Stimulated activated CD4-positive, alpha-beta T cell treated with anti-CD3 and anti-CD28 coated beads, Interleukin-12 subunit alpha, Interleukin-12 subunit beta, amount 100 ng/mL, for 4 hours (primary cell): ENCODE measurements at regions not wholly inside any gene's neighbourhood (a gene's known extent, or its start where the extent isn't known, plus 50 kb on each side); places are given as distances from the start of the nearest gene placed in this dataset.
"Not testable (repeated sequence)": the region's sequence is repeated elsewhere in the genome, so short reads cannot be mapped to it uniquely, and the experiment has no call there.

Experiments used
- DNase-seq: peaks from one replicate; pipeline ENCODE4 v3.0.0-alpha.2; 2020

GRCh38 chr14:65153101-65153500 lies 50.8 kb upstream of the MAX start:
- no peak for DNase-seq

GRCh38 chr14:65156568-65157366 lies 54.5 kb upstream of the MAX start:
- DNase-seq = no peak

- no peak for DNase-seq
These were observed 57.2 kb upstream of the MAX start for GRCh38 chr14:65159281-65160062.

- DNase-seq = no peak
These were observed 57.8 kb upstream of the MAX start for GRCh38 chr14:65160091-65160490.

GRCh38 chr14:65162031-65162430 lies 59.7 kb upstream of the MAX start:
- DNase-seq = no peak

GRCh38 chr14:65164068-65164824 lies 61.9 kb upstream of the MAX start:
- no peak for DNase-seq

- DNase-seq = no peak
These were observed 62.5 kb upstream of the MAX start for GRCh38 chr14:65164825-65165135.

- no peak for DNase-seq
These were observed 64.8 kb upstream of the MAX start for GRCh38 chr14:65167072-65167645.

- DNase-seq = no peak
These were observed 66.5 kb upstream of the MAX start for GRCh38 chr14:65168840-65169239.

- no peak for DNase-seq
These were observed 67.0 kb upstream of the MAX start for GRCh38 chr14:65169351-65169750.

GRCh38 chr14:65170318-65170717 lies 68.0 kb upstream of the MAX start:
- DNase-seq = no peak

- DNase-seq = peak; percentile 30
These were observed 68.6 kb upstream of the MAX start for GRCh38 chr14:65170768-65171507.

- no peak for DNase-seq
These were observed 71.8 kb upstream of the MAX start for GRCh38 chr14:65173973-65174693.

- DNase-seq = no peak
These were observed 72.5 kb upstream of the MAX start for GRCh38 chr14:65174783-65175182.

GRCh38 chr14:65177551-65177950 lies 75.2 kb upstream of the MAX start:
- DNase-seq = no peak

GRCh38 chr14:65179231-65179630 lies 76.9 kb upstream of the MAX start:
- DNase-seq = not testable (repeated sequence)

- DNase-seq = peak; percentile 15
These were observed 77.8 kb upstream of the MAX start for GRCh38 chr14:65179918-65180724.

- no peak for DNase-seq
These were observed 78.4 kb upstream of the MAX start for GRCh38 chr14:65180725-65181025.

- no peak for DNase-seq
These were observed 81.9 kb upstream of the MAX start for GRCh38 chr14:65184032-65184764.

GRCh38 chr14:65185829-65186228 lies 83.5 kb upstream of the MAX start:
- no peak for DNase-seq

- DNase-seq = no peak
These were observed 84.6 kb upstream of the MAX start for GRCh38 chr14:65186951-65187350.
